IMR-90 (cell line): ENCODE measurements at regions not wholly inside any gene's neighbourhood (a gene's known extent, or its start where the extent isn't known, plus 50 kb on each side); places are given as distances from the start of the nearest gene placed in this dataset.

Experiments used
- ATAC-seq: fragments of 200-7000 bp; cut with Tn5 transposase; 2 replicates; pipeline ENCODE4 v1.9.1; 2020; ENCODE audit warnings: low read depth, mild to moderate bottlenecking, moderate library complexity
- BruUV-seq: library from RNA; stranded (reverse); fragments of 400-500 nt; replicated peaks from 2 replicates; lab custom pipeline; 2021; lab: Mats Ljungman, UMichigan
- CTCF ChIA-PET: fragments of 300-600 bp; formaldehyde crosslinking; extraction: SDS; loops from one replicate; lab custom pipeline; 2021; ENCODE audit warnings: antibody characterized with exemption; lab: Yijun Ruan, JAX
- POLR2A ChIA-PET: fragments of 300-600 bp; sonication (Branson Sonifier 250); formaldehyde crosslinking; loops from one replicate; lab custom pipeline; 2022; ENCODE audit warnings: antibody characterized with exemption; ENCODE audit not compliant: unreplicated experiment; lab: Charles Lee
- DNase-seq: peaks from one replicate; pipeline ENCODE4 v3.0.0; 2013
- H2AFZ ChIP-seq: replicated peaks from 2 replicates; pipeline ENCODE3; 2013; ENCODE audit warnings: low read length, mild to moderate bottlenecking; ENCODE audit not compliant: poor library complexity
- H2AK5ac ChIP-seq: 2 replicates; pipeline ENCODE4 v1.6.1; 2013; ENCODE audit warnings: low read depth, low read length, inconsistent platforms
- H2AK9ac ChIP-seq: replicated peaks from 2 replicates; pipeline ENCODE3; 2013; ENCODE audit warnings: mild to moderate bottlenecking, low read depth, low read length, moderate library complexity; ENCODE audit not compliant: poor library complexity
- H2BK120ac ChIP-seq: 2 replicates; pipeline ENCODE4 v1.6.1; 2013; ENCODE audit warnings: low read depth, low read length, inconsistent platforms
- H2BK15ac ChIP-seq: 3 replicates; pipeline ENCODE4 v1.6.1; 2013; ENCODE audit warnings: low read depth, low read length, inconsistent platforms
- H2BK20ac ChIP-seq: 2 replicates; pipeline ENCODE4 v1.6.1; 2013; ENCODE audit warnings: low read depth, mild to moderate bottlenecking, inconsistent platforms, low read length, moderate library complexity
- H2BK5ac ChIP-seq: 2 replicates; pipeline ENCODE4 v1.6.1; 2013; ENCODE audit warnings: mild to moderate bottlenecking, low read depth, low read length, inconsistent platforms; ENCODE audit not compliant: poor library complexity, severe bottlenecking
- H3K14ac ChIP-seq: replicated peaks from 2 replicates; pipeline ENCODE4 v1.6.1; 2013; ENCODE audit warnings: low read depth, low read length, inconsistent platforms
- H3K18ac ChIP-seq: 2 replicates; pipeline ENCODE4 v1.6.1; 2013; ENCODE audit warnings: low read depth, low read length, control low read depth
- H3K23ac ChIP-seq: 2 replicates; pipeline ENCODE4 v1.6.1; 2013; ENCODE audit warnings: low read depth, low read length, inconsistent platforms
- H3K27ac ChIP-seq: 2 replicates; pipeline ENCODE4 v1.5.1; 2013; ENCODE audit warnings: mild to moderate bottlenecking, control low read depth, low read length; ENCODE audit not compliant: insufficient read depth
- H3K27me3 ChIP-seq: 2 replicates; pipeline ENCODE4 v1.6.1; 2013; ENCODE audit warnings: low read length; ENCODE audit not compliant: control insufficient read depth, insufficient read depth
- H3K36me3 ChIP-seq: 2 replicates; pipeline ENCODE4 v1.6.1; 2013; ENCODE audit warnings: low read length, mixed read lengths; ENCODE audit not compliant: control insufficient read depth, insufficient read depth
- H3K4ac ChIP-seq: 2 replicates; pipeline ENCODE4 v1.6.1; 2013; ENCODE audit warnings: low read depth, low read length, inconsistent platforms
- H3K4me1 ChIP-seq: 2 replicates; pipeline ENCODE4 v1.6.1; 2013; ENCODE audit warnings: low read length, mixed read lengths; ENCODE audit not compliant: control insufficient read depth, insufficient read depth
- H3K4me2 ChIP-seq: 2 replicates; pipeline ENCODE4 v1.6.1; 2013; ENCODE audit warnings: low read depth, mild to moderate bottlenecking, control low read depth, low read length, moderate library complexity
- H3K4me3 ChIP-seq: 2 replicates; pipeline ENCODE4 v1.5.1; 2013; ENCODE audit warnings: low read depth, mild to moderate bottlenecking, control low read depth, low read length, moderate library complexity; ENCODE audit not compliant: insufficient read depth
- H3K56ac ChIP-seq: 2 replicates; pipeline ENCODE4 v1.6.1; 2013; ENCODE audit warnings: low read length, inconsistent platforms; ENCODE audit not compliant: insufficient read depth; ENCODE audit errors: extremely low read depth
- H3K79me1 ChIP-seq, 2 experiments: 2 replicates each; pipeline ENCODE4 v1.6.1; 2013; ENCODE audit warnings: low read length in 2 of 2, inconsistent platforms in 1 of 2, low read depth in 1 of 2
- H3K9ac ChIP-seq: 2 replicates; pipeline ENCODE4 v1.6.1; 2013; ENCODE audit warnings: low read depth, low read length, control low read depth
- H3K9me1 ChIP-seq: 2 replicates; pipeline ENCODE4 v1.6.1; 2013; ENCODE audit warnings: low read length, inconsistent platforms; ENCODE audit not compliant: insufficient read depth
- H3K9me3 ChIP-seq: 2 replicates; pipeline ENCODE4 v1.6.1; 2013; ENCODE audit warnings: low read length; ENCODE audit not compliant: control insufficient read depth, insufficient read depth
- H4K20me1 ChIP-seq: 2 replicates; pipeline ENCODE4 v1.6.1; 2013; ENCODE audit warnings: low read length, inconsistent platforms; ENCODE audit not compliant: insufficient read depth
- H4K5ac ChIP-seq: 2 replicates; pipeline ENCODE4 v1.6.1; 2013; ENCODE audit warnings: mild to moderate bottlenecking, low read depth, low read length, control low read depth
- H4K8ac ChIP-seq, 2 experiments: 2 replicates each; pipeline ENCODE4 v1.6.1; 2013; ENCODE audit warnings: low read depth in 2 of 2, low read length in 2 of 2, control low read depth in 1 of 2, inconsistent platforms in 1 of 2
- H4K91ac ChIP-seq: 2 replicates; pipeline ENCODE4 v1.6.1; 2013; ENCODE audit warnings: low read depth, low read length, inconsistent platforms; ENCODE audit not compliant: insufficient read depth
- BHLHE40 ChIP-seq: fragments of 150-350 bp; IDR thresholded peaks from 2 replicates; pipeline ENCODE4 v1.6.1; 2016; ENCODE audit warnings: mild to moderate bottlenecking, low read depth, low read length
- CHD1 ChIP-seq: IDR thresholded peaks from 2 replicates; pipeline ENCODE4 v1.6.1; 2012; ENCODE audit warnings: low read depth, low read length, improper control_type of control experiment
- CTCF ChIP-seq: conservative IDR thresholded peaks from 2 replicates; pipeline ENCODE4 v1.5.1; 2012; ENCODE audit warnings: mild to moderate bottlenecking, low read depth, low read length, improper control_type of control experiment
- ELK1 ChIP-seq: fragments of 150-350 bp; IDR thresholded peaks from 2 replicates; pipeline ENCODE4 v1.6.1; 2016; ENCODE audit warnings: low read depth, mild to moderate bottlenecking, low read length, moderate library complexity, borderline replicate concordance
- FOS ChIP-seq: fragments of 150-350 bp; IDR thresholded peaks from 2 replicates; pipeline ENCODE4 v1.6.1; 2016; ENCODE audit warnings: low read depth, low read length
- MXI1 ChIP-seq: IDR thresholded peaks from 2 replicates; pipeline ENCODE4 v1.6.1; 2012; ENCODE audit warnings: low read depth, mild to moderate bottlenecking, low read length, moderate library complexity, borderline replicate concordance
- NFE2L2 ChIP-seq: fragments of 150-350 bp; IDR thresholded peaks from 2 replicates; pipeline ENCODE4 v1.6.1; 2016; ENCODE audit warnings: low read depth, mild to moderate bottlenecking, low read length
- POLR2A ChIP-seq: IDR thresholded peaks from 2 replicates; pipeline ENCODE4 v1.6.1; 2012; ENCODE audit warnings: mild to moderate bottlenecking, low read depth, low read length
- RAD21 ChIP-seq: IDR thresholded peaks from 2 replicates; pipeline ENCODE4 v1.6.1; 2012; ENCODE audit warnings: low read length, improper control_type of control experiment
- RCOR1 ChIP-seq: IDR thresholded peaks from 2 replicates; pipeline ENCODE4 v1.6.1; 2012; ENCODE audit warnings: mild to moderate bottlenecking, low read length, improper control_type of control experiment; ENCODE audit not compliant: insufficient replicate concordance
- RFX5 ChIP-seq: IDR thresholded peaks from 2 replicates; pipeline ENCODE4 v1.8.0; 2012; ENCODE audit warnings: low read depth, mild to moderate bottlenecking, low read length, moderate library complexity
- SMC3 ChIP-seq: fragments of 150-350 bp; IDR thresholded peaks from 2 replicates; pipeline ENCODE4 v1.6.1; 2016; ENCODE audit warnings: low read depth, mild to moderate bottlenecking, antibody characterized with exemption, low read length, moderate library complexity
- USF2 ChIP-seq: fragments of 150-350 bp; IDR thresholded peaks from 2 replicates; pipeline ENCODE4 v1.6.1; 2017; ENCODE audit warnings: mild to moderate bottlenecking, antibody characterized with exemption, low read length, low read depth
- WGBS, 2 experiments: methylation state at CpG; one replicate each; pipeline versions ENCODE4 v1.1.5 to v1.1.7; 2013; ENCODE audit warnings: missing lambda C conversion rate in 2 of 2; ENCODE audit not compliant: insufficient read length in 1 of 2; ENCODE audit errors: extremely low coverage in 2 of 2; 5-methylcytosine and 5-hydroxymethylcytosine counted together
- dilution Hi-C: fragments of 300-500 bp; cut with HindIII; formaldehyde crosslinking; loops from one replicate; pipeline ENCODE4 v1.14.3; 2018; ENCODE audit warnings: low sequenced_read_pairs; ENCODE audit not compliant: unreplicated experiment
- in situ Hi-C: fragments of 300-500 bp; cut with MboI; formaldehyde crosslinking; loops from 3 replicates; pipeline ENCODE4 v1.14.3; 2019; ENCODE audit warnings: low sequenced_read_pairs, inconsistent platforms, mixed read lengths
- intact Hi-C: fragments of 100-400 bp; cut with micrococcal nuclease; formaldehyde crosslinking; loops from 2 replicates; pipeline ENCODE4 v1.10.0; 2022

GRCh38 chr10:83122336-83122735 lies 1017.0 kb upstream of the GHITM start:
- H4K5ac ChIP-seq: no peak overlapping the region
- H3K4me1 ChIP-seq: no peaks in the 10 kb centered on the region
- no peak overlapping the region for H2BK120ac ChIP-seq
- TF ChIP-seq RFX5 (no peak), CTCF (no peak), CHD1 (no peak), FOS (no peak), NFE2L2 (no peak), SMC3 (no peak), RAD21 (no peak), USF2 (no peak), POLR2A (no peak), MXI1 (no peak), ELK1 (no peak), BHLHE40 (no peak), RCOR1 (no peak)
- H3K14ac ChIP-seq: no peak overlapping the region
- H2BK15ac ChIP-seq: no peak overlapping the region
- H3K4me3 ChIP-seq: no peak overlapping the region
- H3K56ac ChIP-seq: no peak overlapping the region
- H3K4me2 ChIP-seq: no peak overlapping the region
- no peak overlapping the region for H2BK5ac ChIP-seq
- WGBS, 2 experiments: no CpG with 5 or more reads among the region's 2 CpGs
- H3K18ac ChIP-seq: no peak overlapping the region
- no TSS peak for BruUV-seq
- H3K27me3 ChIP-seq: no peaks in the 10 kb centered on the region
- in situ Hi-C loops (no loop called here), intact Hi-C loops (no loop called here), dilution Hi-C loops (no loop called here)
- no peak overlapping the region for H3K4ac ChIP-seq
- no peak overlapping the region for H2AFZ ChIP-seq
- POLR2A ChIA-PET: no interaction called here
- H4K8ac ChIP-seq: no peak overlapping the region
- H3K79me1 ChIP-seq: no peaks in the 10 kb centered on the region
- no peaks in the 10 kb centered on the region for H3K9me1 ChIP-seq
- no peaks in the 10 kb centered on the region for H3K36me3 ChIP-seq
- no peak overlapping the region for H2AK5ac ChIP-seq
- H2BK20ac ChIP-seq: no peak overlapping the region
- no peak overlapping the region for H4K91ac ChIP-seq
- H3K9ac ChIP-seq: no peak overlapping the region
- no peak overlapping the region for H2AK9ac ChIP-seq
- no peaks in the 10 kb centered on the region for H3K9me3 ChIP-seq
- no peak overlapping the region for H3K27ac ChIP-seq
- CTCF ChIA-PET: no interaction called here
- no peaks in the 10 kb centered on the region for H4K20me1 ChIP-seq
- H3K23ac ChIP-seq: no peak overlapping the region
- ATAC-seq: no peak
- DNase-seq: no peak
